H9 (cell line): ENCODE measurements at regions not wholly inside any gene's neighbourhood (a gene's known extent, or its start where the extent isn't known, plus 50 kb on each side); places are given as distances from the start of the nearest gene placed in this dataset.

Experiments used
- DNase-seq: peaks from one replicate; pipeline ENCODE4 v3.0.0-alpha.2; 2017
- H2AFZ ChIP-seq: one replicate; pipeline ENCODE4 v1.6.1; 2013; ENCODE audit warnings: mild to moderate bottlenecking, low read length, control low read depth, moderate library complexity
- H2AK5ac ChIP-seq: 2 replicates; pipeline ENCODE4 v1.6.1; 2013; ENCODE audit warnings: low read length, control low read depth, mixed read lengths; ENCODE audit not compliant: insufficient read length
- H2BK120ac ChIP-seq: one replicate; pipeline ENCODE4 v1.6.1; 2013; ENCODE audit warnings: low read depth, mild to moderate bottlenecking, low read length, control low read depth, inconsistent platforms; ENCODE audit not compliant: poor library complexity, severe bottlenecking
- H2BK12ac ChIP-seq: 2 replicates; pipeline ENCODE4 v1.6.1; 2013; ENCODE audit warnings: low read length, control low read depth, mixed read lengths, low read depth; ENCODE audit not compliant: insufficient read length
- H2BK15ac ChIP-seq: 2 replicates; pipeline ENCODE4 v1.6.1; 2013; ENCODE audit warnings: low read depth, low read length, control low read depth
- H2BK20ac ChIP-seq: one replicate; pipeline ENCODE4 v1.6.1; 2013; ENCODE audit warnings: low read depth, mild to moderate bottlenecking, low read length, control low read depth, inconsistent platforms; ENCODE audit not compliant: poor library complexity, severe bottlenecking
- H2BK5ac ChIP-seq: 2 replicates; pipeline ENCODE4 v1.6.1; 2013; ENCODE audit warnings: low read length, control low read depth, mixed read lengths; ENCODE audit not compliant: insufficient read length
- H3K14ac ChIP-seq: 2 replicates; pipeline ENCODE4 v1.6.1; 2013; ENCODE audit warnings: low read length, control low read depth; ENCODE audit not compliant: insufficient read depth
- H3K18ac ChIP-seq: 2 replicates; pipeline ENCODE4 v1.6.1; 2013; ENCODE audit warnings: low read depth, mild to moderate bottlenecking, mixed read lengths, low read length, control low read depth; ENCODE audit not compliant: insufficient read length
- H3K23ac ChIP-seq: 2 replicates; pipeline ENCODE4 v1.6.1; 2013; ENCODE audit warnings: low read length, control low read depth, mixed read lengths, low read depth; ENCODE audit not compliant: insufficient read length
- H3K23me2 ChIP-seq: 2 replicates; pipeline ENCODE4 v1.6.1; 2013; ENCODE audit warnings: low read depth, mild to moderate bottlenecking, mixed read lengths, low read length, control low read depth; ENCODE audit not compliant: insufficient read length, poor library complexity, severe bottlenecking
- H3K27ac ChIP-seq: 2 replicates; pipeline ENCODE4 v1.5.1; 2013; ENCODE audit warnings: low read length, control low read depth, mixed read lengths, low read depth; ENCODE audit not compliant: insufficient read length
- H3K27me3 ChIP-seq: 2 replicates; pipeline ENCODE4 v1.6.1; 2013; ENCODE audit warnings: low read length, control low read depth, inconsistent platforms; ENCODE audit not compliant: insufficient read depth
- H3K4ac ChIP-seq: 2 replicates; pipeline ENCODE4 v1.6.1; 2013; ENCODE audit warnings: low read depth, mild to moderate bottlenecking, control low read depth, inconsistent platforms, low read length, moderate library complexity
- H3K4me1 ChIP-seq: 2 replicates; pipeline ENCODE4 v1.6.1; 2013; ENCODE audit warnings: low read length, control low read depth, inconsistent platforms; ENCODE audit not compliant: insufficient read depth
- H3K4me2 ChIP-seq: 2 replicates; pipeline ENCODE4 v1.6.1; 2013; ENCODE audit warnings: low read length, control low read depth, mixed read lengths; ENCODE audit not compliant: insufficient read length, insufficient read depth
- H3K56ac ChIP-seq: 2 replicates; pipeline ENCODE4 v1.6.1; 2013; ENCODE audit warnings: low read depth, mild to moderate bottlenecking, mixed read lengths, low read length, control low read depth; ENCODE audit not compliant: insufficient read length
- H3K79me1 ChIP-seq: 2 replicates; pipeline ENCODE4 v1.6.1; 2013; ENCODE audit warnings: low read depth, mild to moderate bottlenecking, moderate library complexity, low read length, control low read depth, inconsistent platforms; ENCODE audit not compliant: insufficient read depth, poor library complexity, severe bottlenecking
- H3K79me2 ChIP-seq: 2 replicates; pipeline ENCODE4 v1.6.1; 2013; ENCODE audit warnings: low read length, control low read depth, inconsistent platforms; ENCODE audit not compliant: insufficient read depth
- H3K9ac ChIP-seq: 2 replicates; pipeline ENCODE4 v1.6.1; 2013; ENCODE audit warnings: low read length, control low read depth, mixed read lengths; ENCODE audit not compliant: insufficient read length; ENCODE audit errors: extremely low read depth
- H3K9me3 ChIP-seq: one replicate; pipeline ENCODE4 v1.6.1; 2013; ENCODE audit warnings: low read depth, low read length, inconsistent platforms; ENCODE audit not compliant: control insufficient read depth
- H3T11ph ChIP-seq: one replicate; pipeline ENCODE4 v1.6.1; 2013; ENCODE audit warnings: mild to moderate bottlenecking, low read length, control low read depth, inconsistent platforms
- H4K20me1 ChIP-seq: one replicate; pipeline ENCODE4 v1.6.1; 2013; ENCODE audit not compliant: control insufficient read depth, insufficient read length, insufficient read depth
- H4K5ac ChIP-seq: 2 replicates; pipeline ENCODE4 v1.6.1; 2013; ENCODE audit warnings: low read depth, mild to moderate bottlenecking, mixed read lengths, low read length, control low read depth; ENCODE audit not compliant: insufficient read length
- H4K8ac ChIP-seq: replicated peaks from 2 replicates; pipeline ENCODE4 v1.6.1; 2013; ENCODE audit warnings: low read length, control low read depth, mixed read lengths, low read depth; ENCODE audit not compliant: insufficient read length
- H4K91ac ChIP-seq: 2 replicates; pipeline ENCODE4 v1.6.1; 2013; ENCODE audit warnings: low read depth, mild to moderate bottlenecking, moderate library complexity, mixed read lengths, low read length, control low read depth; ENCODE audit not compliant: insufficient read length
- H3K27ac Mint-ChIP-seq, 3 experiments: 2 replicates in 2 of 3; 3 replicates in 1 of 3; pipeline ENCODE4 v1.8.0; 2020 to 2021; ENCODE audit warnings: mixed read lengths in 3 of 3, mild to moderate bottlenecking in 1 of 3, moderate library complexity in 1 of 3
- H3K27me3 Mint-ChIP-seq: 2 replicates; pipeline ENCODE4 v1.8.0; 2021; ENCODE audit warnings: low read depth, mild to moderate bottlenecking, moderate library complexity, mixed read lengths
- H3K36me3 Mint-ChIP-seq, 3 experiments: 2 replicates in 2 of 3; 3 replicates in 1 of 3; pipeline ENCODE4 v1.8.0; 2020 to 2021; ENCODE audit warnings: low read depth in 3 of 3, mixed read lengths in 3 of 3; ENCODE audit not compliant: insufficient read depth in 1 of 3
- H3K4me1 Mint-ChIP-seq, 2 experiments: 2 replicates each; pipeline ENCODE4 v1.8.0; 2020; ENCODE audit warnings: mixed read lengths in 2 of 2
- H3K4me3 Mint-ChIP-seq, 2 experiments: 2 replicates in 1 of 2; 3 replicates in 1 of 2; pipeline ENCODE4 v1.8.0; 2020 to 2021; ENCODE audit warnings: mild to moderate bottlenecking in 2 of 2, mixed read lengths in 2 of 2, moderate library complexity in 1 of 2
- H3K9me3 Mint-ChIP-seq, 2 experiments: 2 replicates in 1 of 2; 3 replicates in 1 of 2; pipeline ENCODE4 v1.8.0; 2020; ENCODE audit warnings: mild to moderate bottlenecking in 2 of 2, mixed read lengths in 2 of 2, moderate library complexity in 1 of 2
- WGBS: extraction: QIAGEN DNeasy Blood & Tissue Kit; methylation state at CpG from one replicate; pipeline ENCODE4 v1.1.7; 2013; ENCODE audit warnings: missing lambda C conversion rate, low lambda C conversion rate, mixed read lengths; ENCODE audit not compliant: insufficient read length; ENCODE audit errors: extremely low coverage; 5-methylcytosine and 5-hydroxymethylcytosine counted together
- TF ChIP-seq, protein P1 (sequence below): fragments of 200-600 bp; sonication (generic); conservative IDR thresholded peaks from 3 replicates; pipeline ENCODE4 v1.8.0; 2021; ENCODE audit warnings: antibody characterized with exemption, mild to moderate bottlenecking

DNA sequence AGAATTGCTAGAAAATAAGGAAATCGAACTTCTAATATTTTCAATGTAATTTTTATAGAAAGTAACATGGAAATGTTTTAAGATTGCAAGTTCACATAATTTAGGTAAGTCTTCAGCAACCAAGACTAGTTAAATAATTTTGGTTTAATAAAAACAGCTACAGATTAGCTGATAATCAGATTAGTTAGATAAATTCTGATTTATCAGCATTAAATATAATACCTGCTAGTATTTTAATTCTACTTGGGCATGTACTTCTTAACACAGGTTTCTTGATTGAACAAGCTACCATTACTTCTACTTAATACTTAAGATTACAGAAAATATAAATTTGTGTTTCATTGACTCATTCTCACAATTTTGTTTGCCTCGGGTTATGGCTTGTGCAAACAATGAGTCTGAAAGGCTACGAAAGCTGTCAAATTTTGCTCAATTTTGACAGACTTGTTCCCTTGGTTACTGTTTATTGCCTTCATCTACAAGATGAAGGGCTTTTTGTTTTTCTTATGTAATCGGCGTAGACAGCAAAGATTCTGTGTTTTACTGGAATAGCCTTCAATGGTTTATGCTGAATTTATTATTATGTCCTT lies 116.1 kb upstream of the NUDT4 start:
- Mint-ChIP-seq H3K36me3 (no peaks in the 10 kb centered on the region; a peak in 1 of 7 replicates), H3K4me3 (no peak overlapping the region), H3K9me3 (peaks cover 0 to 3% of the 10 kb centered on the region in 2 experiments; a peak in 2 of 5 replicates), H3K27me3 (no peaks in the 10 kb centered on the region), H3K4me1 (peaks cover 7 to 9% of the 10 kb centered on the region in 2 experiments), H3K27ac (no peak overlapping the region)
- H3K4ac ChIP-seq = no peak overlapping the region
- H3K4me2 ChIP-seq = no peak overlapping the region
- no peaks in the 10 kb centered on the region for H4K20me1 ChIP-seq
- H2BK12ac ChIP-seq = no peak overlapping the region
- H2BK5ac ChIP-seq = no peak overlapping the region
- H4K91ac ChIP-seq = no peak overlapping the region
- H4K5ac ChIP-seq = no peak overlapping the region
- H3K79me2 ChIP-seq = no peaks in the 10 kb centered on the region
- peaks cover 4% of the 10 kb centered on the region; the same call in 1 of the 2 replicates for H3K4me1 ChIP-seq
- H2AK5ac ChIP-seq = no peak overlapping the region
- no peak overlapping the region for H2BK20ac ChIP-seq
- TF ChIP-seq, protein P1, sequence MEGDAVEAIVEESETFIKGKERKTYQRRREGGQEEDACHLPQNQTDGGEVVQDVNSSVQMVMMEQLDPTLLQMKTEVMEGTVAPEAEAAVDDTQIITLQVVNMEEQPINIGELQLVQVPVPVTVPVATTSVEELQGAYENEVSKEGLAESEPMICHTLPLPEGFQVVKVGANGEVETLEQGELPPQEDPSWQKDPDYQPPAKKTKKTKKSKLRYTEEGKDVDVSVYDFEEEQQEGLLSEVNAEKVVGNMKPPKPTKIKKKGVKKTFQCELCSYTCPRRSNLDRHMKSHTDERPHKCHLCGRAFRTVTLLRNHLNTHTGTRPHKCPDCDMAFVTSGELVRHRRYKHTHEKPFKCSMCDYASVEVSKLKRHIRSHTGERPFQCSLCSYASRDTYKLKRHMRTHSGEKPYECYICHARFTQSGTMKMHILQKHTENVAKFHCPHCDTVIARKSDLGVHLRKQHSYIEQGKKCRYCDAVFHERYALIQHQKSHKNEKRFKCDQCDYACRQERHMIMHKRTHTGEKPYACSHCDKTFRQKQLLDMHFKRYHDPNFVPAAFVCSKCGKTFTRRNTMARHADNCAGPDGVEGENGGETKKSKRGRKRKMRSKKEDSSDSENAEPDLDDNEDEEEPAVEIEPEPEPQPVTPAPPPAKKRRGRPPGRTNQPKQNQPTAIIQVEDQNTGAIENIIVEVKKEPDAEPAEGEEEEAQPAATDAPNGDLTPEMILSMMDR = no peak
- H4K8ac ChIP-seq = no peak overlapping the region
- WGBS = no CpG with 5 or more reads among the region's 5 CpGs
- no peak overlapping the region for H3T11ph ChIP-seq
- H3K56ac ChIP-seq = no peak overlapping the region
- H3K27ac ChIP-seq = no peak overlapping the region
- H3K79me1 ChIP-seq = no peaks in the 10 kb centered on the region
- no peaks in the 10 kb centered on the region; the same call in 1 of the 2 replicates for H3K27me3 ChIP-seq
- no peak overlapping the region for H2AFZ ChIP-seq
- H3K9me3 ChIP-seq = no peaks in the 10 kb centered on the region
- no peak overlapping the region for H2BK120ac ChIP-seq
- no peak overlapping the region for H3K23ac ChIP-seq
- no peak overlapping the region for H3K14ac ChIP-seq
- no peak overlapping the region for H3K18ac ChIP-seq
- DNase-seq = no peak
- no peak overlapping the region for H3K9ac ChIP-seq
- no peak overlapping the region for H2BK15ac ChIP-seq
- no peaks in the 10 kb centered on the region for H3K23me2 ChIP-seq
